ENCODE measurements at regions not wholly inside any gene's neighbourhood (a gene's known extent, or its start where the extent isn't known, plus 50 kb on each side); places are given as distances from the start of the nearest gene placed in this dataset.

- Histone ChIP-seq H3K27ac (no peak overlapping the region), H3K4me1 (peaks cover 0 to 11% (median 0%) of the 10 kb centered on the region in 12 donors)
- WGBS, 4 donors: 76 to 85% (median 81%) methylated on average over 5 of the region's 5 CpGs
These were observed 118.5 kb downstream of the DLL1 start for GRCh38 chr6:170172392-170172791.

DNA sequence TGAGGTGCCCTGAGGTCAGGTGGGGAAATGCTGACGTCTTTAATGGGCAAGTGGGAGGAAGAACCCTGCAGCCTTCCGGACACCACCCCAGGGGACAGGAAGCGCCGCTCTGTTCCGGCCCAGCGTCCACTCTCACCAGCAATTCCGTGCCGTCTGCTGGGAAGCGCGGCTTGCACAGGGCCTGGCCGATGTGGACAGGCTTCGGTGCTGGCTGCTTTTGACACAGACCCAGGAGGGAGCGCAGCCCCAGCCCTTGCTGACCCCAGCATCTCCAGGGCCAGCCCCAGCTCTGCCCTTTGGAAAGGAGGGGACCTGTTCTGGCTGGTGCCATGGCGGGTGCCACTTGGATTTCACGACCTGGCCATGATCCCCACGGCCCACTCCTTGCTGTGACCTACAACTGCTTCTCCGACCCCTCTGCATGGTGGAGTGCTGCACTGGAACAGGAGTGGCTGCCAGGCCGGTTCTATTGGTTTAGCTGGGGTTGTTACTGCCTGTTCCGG lies 123.2 kb downstream of the DLL1 start:
- Histone ChIP-seq H3K4me1 (peaks cover 0 to 34% (median 23%) of the 10 kb centered on the region in 12 donors), H3K27ac (peak overlapping the region in 5 of 12 donors; percentile 55 to 86 (median 69)), H3K4me3 (peak overlapping the region in 9 of 12 donors; percentile 0 to 58 (median 46)), H3K27me3 (no peaks in the 10 kb centered on the region), H3K36me3 (no peaks in the 10 kb centered on the region), H3K9me3 (no peaks in the 10 kb centered on the region)
- 57 to 76% (median 69%) methylated on average over 7 to 19 of the region's 19 CpGs for WGBS, 4 donors
- TF ChIP-seq, protein P1, sequence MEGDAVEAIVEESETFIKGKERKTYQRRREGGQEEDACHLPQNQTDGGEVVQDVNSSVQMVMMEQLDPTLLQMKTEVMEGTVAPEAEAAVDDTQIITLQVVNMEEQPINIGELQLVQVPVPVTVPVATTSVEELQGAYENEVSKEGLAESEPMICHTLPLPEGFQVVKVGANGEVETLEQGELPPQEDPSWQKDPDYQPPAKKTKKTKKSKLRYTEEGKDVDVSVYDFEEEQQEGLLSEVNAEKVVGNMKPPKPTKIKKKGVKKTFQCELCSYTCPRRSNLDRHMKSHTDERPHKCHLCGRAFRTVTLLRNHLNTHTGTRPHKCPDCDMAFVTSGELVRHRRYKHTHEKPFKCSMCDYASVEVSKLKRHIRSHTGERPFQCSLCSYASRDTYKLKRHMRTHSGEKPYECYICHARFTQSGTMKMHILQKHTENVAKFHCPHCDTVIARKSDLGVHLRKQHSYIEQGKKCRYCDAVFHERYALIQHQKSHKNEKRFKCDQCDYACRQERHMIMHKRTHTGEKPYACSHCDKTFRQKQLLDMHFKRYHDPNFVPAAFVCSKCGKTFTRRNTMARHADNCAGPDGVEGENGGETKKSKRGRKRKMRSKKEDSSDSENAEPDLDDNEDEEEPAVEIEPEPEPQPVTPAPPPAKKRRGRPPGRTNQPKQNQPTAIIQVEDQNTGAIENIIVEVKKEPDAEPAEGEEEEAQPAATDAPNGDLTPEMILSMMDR (IDR thresholded peaks at IDR 0.05): no peak
- no peak for TF ChIP-seq POLR2A (IDR thresholded peaks at IDR 0.05)
- ATAC-seq (peak; percentile 30 to 84 (median 38)), DNase-seq (peak in 4 of 5 donors; percentile 59 to 70 (median 64))
- intact Hi-C loops (cut with DNase I): loop anchor here in 4 of 10 donors (5.0 to 10.0 kb wide), 4 partner anchors 107 to 333 kb away; partner anchors contain the start of gene DLL1 (in 1 of the 4)

More at GRCh38 chr6:170172392-170172791, 118.5 kb downstream of the DLL1 start:
- no peaks in the 10 kb centered on the region for H3K27me3 ChIP-seq
- TF ChIP-seq, protein P1 (IDR thresholded peaks at IDR 0.05): no peak
- no peak for TF ChIP-seq POLR2A (IDR thresholded peaks at IDR 0.05)
- DNase-seq: no peak
- H3K4me3 ChIP-seq: no peak overlapping the region
- H3K9me3 ChIP-seq: no peaks in the 10 kb centered on the region
- ATAC-seq: no peak
- no peaks in the 10 kb centered on the region for H3K36me3 ChIP-seq
- intact Hi-C loops (cut with DNase I): no loop called here

- H3K36me3 ChIP-seq: no peaks in the 10 kb centered on the region
- no peaks in the 10 kb centered on the region for H3K27me3 ChIP-seq
- DNase-seq: peak in 2 of 5 donors; percentile 60 to 70
- H3K9me3 ChIP-seq: no peaks in the 10 kb centered on the region
- H3K4me1 ChIP-seq: peaks cover 0 to 34% (median 23%) of the 10 kb centered on the region in 12 donors
- WGBS, 4 donors: 68 to 92% (median 86%) methylated on average over 19 to 31 of the region's 31 CpGs
- peak in 2 of 4 donors; percentile 21 to 47 for ATAC-seq
- TF ChIP-seq, protein P1 (IDR thresholded peaks at IDR 0.05): no peak
- no peak for TF ChIP-seq POLR2A (IDR thresholded peaks at IDR 0.05)
- H3K27ac ChIP-seq: no peak overlapping the region
- intact Hi-C loops (cut with DNase I): loop anchor here in 4 of 10 donors (5.0 to 10.0 kb wide), 4 partner anchors 108 to 332 kb away; partner anchors contain the start of gene DLL1 (in 1 of the 4)
- H3K4me3 ChIP-seq: no peak overlapping the region
These were observed 124.3 kb downstream of the DLL1 start for GRCh38 chr6:170166511-170167122.

- Histone ChIP-seq H3K27me3 (no peaks in the 10 kb centered on the region), H3K4me1 (peaks cover 0 to 34% (median 23%) of the 10 kb centered on the region in 12 donors), H3K4me3 (no peak overlapping the region), H3K9me3 (no peaks in the 10 kb centered on the region), H3K36me3 (no peaks in the 10 kb centered on the region), H3K27ac (peak overlapping the region in 9 of 12 donors; percentile 14 to 72 (median 59))
- TF ChIP-seq, protein P1 (IDR thresholded peaks at IDR 0.05): no peak
- no peak for TF ChIP-seq POLR2A (IDR thresholded peaks at IDR 0.05)
- DNase-seq: peak in 2 of 5 donors; percentile 50 to 58
- intact Hi-C loops (cut with DNase I): loop anchor here in 4 of 10 donors (5.0 to 10.0 kb wide), 4 partner anchors 109 to 331 kb away; partner anchors contain the start of gene DLL1 (in 1 of the 4)
- peak; percentile 31 to 84 (median 54) for ATAC-seq
- WGBS, 4 donors: 47 to 68% (median 62%) methylated on average over 22 of the region's 22 CpGs
These were observed 125.3 kb downstream of the DLL1 start for GRCh38 chr6:170165471-170166117.
